GM20000 (cell line): ENCODE measurements at regions not wholly inside any gene's neighbourhood (a gene's known extent, or its start where the extent isn't known, plus 50 kb on each side); places are given as distances from the start of the nearest gene placed in this dataset.
"Not testable (repeated sequence)": the region's sequence is repeated elsewhere in the genome, so short reads cannot be mapped to it uniquely, and the experiment has no call there.

Experiments used
- DNase-seq: peaks from one replicate; pipeline ENCODE4 v3.0.0; 2012; ENCODE audit warnings: low spot score
- CTCF ChIP-seq: IDR thresholded peaks from 2 replicates; pipeline ENCODE4 v1.5.1; 2012; ENCODE audit warnings: mild to moderate bottlenecking, control low read depth; ENCODE audit errors: extremely low read depth, missing control alignments

- DNase-seq: not testable (repeated sequence)
Measured at GRCh38 chrX:3872226-3872879, 158.9 kb upstream of the PRKX start.

GRCh38 chrX:3867067-3867831, 153.8 kb upstream of the PRKX start:
- DNase-seq: not testable (repeated sequence)

- DNase-seq: not testable (repeated sequence)
Measured at GRCh38 chrX:3858332-3858731, 144.9 kb upstream of the PRKX start.

GRCh38 chrX:3843522-3844145, 130.2 kb upstream of the PRKX start:
- not testable (repeated sequence) for DNase-seq

- not testable (repeated sequence) for DNase-seq
Measured at GRCh38 chrX:3842822-3843521, 129.5 kb upstream of the PRKX start.

- not testable (repeated sequence) for DNase-seq
Measured at GRCh38 chrX:3838754-3839153, 125.3 kb upstream of the PRKX start.

- not testable (repeated sequence) for DNase-seq
Measured at GRCh38 chrX:3837958-3838643, 124.7 kb upstream of the PRKX start.

GRCh38 chrX:3837211-3837610, 123.8 kb upstream of the PRKX start:
- not testable (repeated sequence) for DNase-seq

GRCh38 chrX:3833761-3834542, 120.5 kb upstream of the PRKX start:
- DNase-seq: not testable (repeated sequence)

- DNase-seq: not testable (repeated sequence)
Measured at GRCh38 chrX:3830020-3830419, 116.6 kb upstream of the PRKX start.

- DNase-seq: not testable (repeated sequence)
Measured at GRCh38 chrX:3829041-3829531, 115.6 kb upstream of the PRKX start.

- DNase-seq: not testable (repeated sequence)
Measured at GRCh38 chrX:3828378-3829040, 115.1 kb upstream of the PRKX start.

- DNase-seq: not testable (repeated sequence)
Measured at GRCh38 chrX:3824008-3824407, 110.6 kb upstream of the PRKX start.

GRCh38 chrX:3820167-3820566, 106.7 kb upstream of the PRKX start:
- no peak for TF ChIP-seq CTCF
- DNase-seq: no peak

- DNase-seq: not testable (repeated sequence)
Measured at GRCh38 chrX:3817480-3817879, 104.0 kb upstream of the PRKX start.
